Activated T-cell treated with anti-CD3 and anti-CD28 coated beads, Interleukin-2, amount 50 U/mL, for 4 hours (primary cell): ENCODE measurements at regions not wholly inside any gene's neighbourhood (a gene's known extent, or its start where the extent isn't known, plus 50 kb on each side); places are given as distances from the start of the nearest gene placed in this dataset.

ENCODE experiments used
- ATAC-seq, 2 donors: fragments of 200-7000 bp; cut with Tn5 transposase; one replicate each; pipeline ENCODE4 v1.10.0; 2021
- DNase-seq: peaks from one replicate; pipeline ENCODE4 v3.0.0-alpha.2; 2020
- H3K27me3 Mint-ChIP-seq: one replicate; pipeline ENCODE4 v1.8.0; 2021; ENCODE audit warnings: low read depth, mixed read lengths
- H3K36me3 Mint-ChIP-seq: one replicate; pipeline ENCODE4 v1.8.0; 2022; ENCODE audit warnings: mixed read lengths; ENCODE audit not compliant: insufficient read depth
- H3K4me1 Mint-ChIP-seq: one replicate; pipeline ENCODE4 v1.8.0; 2021; ENCODE audit warnings: low read depth, mixed read lengths
- H3K4me3 Mint-ChIP-seq: one replicate; pipeline ENCODE4 v1.8.0; 2021; ENCODE audit warnings: mild to moderate bottlenecking, moderate library complexity, mixed read lengths
- H3K9me3 Mint-ChIP-seq: one replicate; pipeline ENCODE4 v1.8.0; 2021; ENCODE audit warnings: mixed read lengths

DNA sequence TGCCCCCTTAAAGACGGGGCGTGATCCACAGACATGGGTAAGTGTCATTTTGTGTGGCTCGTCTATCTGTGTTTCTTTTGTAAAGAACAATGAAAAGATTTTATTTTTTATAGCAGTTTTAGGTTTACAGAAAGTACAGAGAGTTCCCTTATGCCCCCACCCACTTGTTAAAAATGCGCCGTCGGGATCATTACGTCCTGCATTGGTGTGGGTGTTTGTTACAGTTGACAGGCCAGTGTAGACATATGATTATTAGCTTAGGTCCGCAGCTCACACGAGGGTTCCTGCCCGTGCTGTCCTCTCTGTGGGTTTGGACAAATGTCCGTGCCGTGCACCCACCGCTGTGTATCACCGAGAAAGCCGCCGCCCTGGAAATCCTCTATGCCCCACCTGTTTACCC is 50.5 kb downstream of the RGS12 start:
- DNase-seq (no peak), ATAC-seq (no peak)
- no peaks in the 10 kb centered on the region for H3K36me3 Mint-ChIP-seq
- peaks cover 19% of the 10 kb centered on the region for H3K4me1 Mint-ChIP-seq
- no peaks in the 10 kb centered on the region for H3K9me3 Mint-ChIP-seq
- no peaks in the 10 kb centered on the region for H3K27me3 Mint-ChIP-seq
- no peak overlapping the region for H3K4me3 Mint-ChIP-seq

DNA sequence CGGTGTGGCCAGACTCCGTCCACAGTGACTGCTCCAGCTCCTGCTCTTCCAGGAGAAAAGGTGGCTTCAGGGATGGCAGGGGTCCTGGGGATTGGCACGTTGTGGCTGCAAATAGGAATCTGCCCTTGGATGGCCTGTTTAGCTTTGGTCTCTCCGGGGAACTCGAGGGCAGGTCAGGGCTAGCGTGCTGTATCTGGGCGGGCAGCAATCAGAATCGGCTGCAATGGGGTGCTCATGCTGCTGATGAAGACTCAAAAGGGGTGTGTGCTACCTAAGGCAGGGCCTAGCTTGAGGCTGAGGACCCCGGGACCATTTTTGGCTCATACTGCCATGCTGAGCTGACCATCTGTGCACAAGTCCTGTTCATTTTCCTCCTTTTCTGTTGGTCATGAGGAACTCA is 51.3 kb downstream of the RGS12 start:
- DNase-seq: no peak
- no peak overlapping the region for H3K4me3 Mint-ChIP-seq
- no peak for ATAC-seq
- no peaks in the 10 kb centered on the region for H3K36me3 Mint-ChIP-seq
- H3K9me3 Mint-ChIP-seq: no peaks in the 10 kb centered on the region
- no peaks in the 10 kb centered on the region for H3K27me3 Mint-ChIP-seq
- peaks cover 19% of the 10 kb centered on the region for H3K4me1 Mint-ChIP-seq

DNA sequence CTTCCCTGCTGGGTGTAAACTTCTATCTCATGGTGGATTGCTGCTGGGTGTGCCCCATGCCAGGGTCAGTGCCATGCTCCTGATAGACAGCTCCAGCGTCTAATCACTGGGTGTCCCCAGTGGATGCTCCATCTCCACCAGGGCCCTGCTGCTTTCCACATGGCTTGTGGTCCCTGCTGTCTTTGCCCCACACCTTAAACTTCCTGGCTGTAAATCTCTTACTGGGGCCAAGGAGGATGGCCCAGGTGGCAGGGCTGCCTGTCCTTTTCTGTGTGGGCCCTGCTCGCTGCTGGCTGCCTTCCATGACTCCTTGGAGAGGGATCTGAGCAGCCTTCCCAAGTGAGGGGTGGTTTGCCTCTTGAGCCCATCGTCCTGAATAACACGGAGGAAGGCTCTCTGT is 51.8 kb downstream of the RGS12 start:
- Mint-ChIP-seq H3K9me3 (no peaks in the 10 kb centered on the region), H3K4me1 (peaks cover 19% of the 10 kb centered on the region), H3K27me3 (no peaks in the 10 kb centered on the region), H3K4me3 (no peak overlapping the region), H3K36me3 (no peaks in the 10 kb centered on the region)
- no peak for ATAC-seq
- no peak for DNase-seq

DNA sequence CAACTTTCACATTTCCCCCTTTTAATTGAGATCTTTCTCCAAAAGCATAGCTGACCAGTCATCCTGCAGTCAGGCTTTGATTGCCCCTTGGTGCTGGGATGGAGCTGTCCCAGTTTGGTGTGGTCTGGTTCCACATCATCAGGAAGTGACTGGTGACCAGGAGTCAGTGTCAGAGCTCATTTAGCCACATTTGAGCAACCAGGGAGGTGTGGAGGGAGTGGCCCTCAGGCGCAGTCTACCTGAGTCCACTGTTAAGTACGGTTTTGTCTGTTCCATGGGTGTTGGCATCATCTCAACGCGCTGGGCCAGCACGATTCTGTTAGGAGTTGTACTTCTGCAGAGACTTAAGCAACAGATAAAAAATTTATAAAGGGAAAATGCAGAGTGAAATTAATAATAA is 52.6 kb downstream of the RGS12 start:
- ATAC-seq (no peak), DNase-seq (no peak)
- H3K9me3 Mint-ChIP-seq: no peaks in the 10 kb centered on the region
- no peak overlapping the region for H3K4me3 Mint-ChIP-seq
- no peaks in the 10 kb centered on the region for H3K27me3 Mint-ChIP-seq
- H3K4me1 Mint-ChIP-seq: peaks cover 19% of the 10 kb centered on the region
- no peaks in the 10 kb centered on the region for H3K36me3 Mint-ChIP-seq

DNA sequence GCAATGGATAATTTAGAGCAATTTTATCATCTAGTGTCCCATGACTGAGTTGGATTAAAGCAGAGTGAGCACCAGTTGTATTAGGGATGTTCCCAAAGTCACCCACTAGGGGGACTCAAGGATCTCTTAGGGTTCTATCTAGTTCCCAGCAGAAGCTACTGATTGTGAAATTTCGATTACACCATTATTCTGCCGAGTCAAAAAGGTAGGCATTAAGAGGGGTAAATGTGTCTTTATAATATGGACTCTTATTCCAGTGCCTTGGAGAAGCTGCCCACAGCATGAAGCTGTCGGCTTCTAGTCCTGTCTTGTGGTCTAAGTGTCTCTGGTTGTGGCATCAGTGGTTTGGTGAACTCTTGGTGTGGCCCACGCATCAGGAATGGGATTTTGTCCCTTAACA is 53.3 kb downstream of the RGS12 start:
- Mint-ChIP-seq H3K4me1 (peaks cover 19% of the 10 kb centered on the region), H3K4me3 (no peak overlapping the region), H3K36me3 (no peaks in the 10 kb centered on the region), H3K27me3 (no peaks in the 10 kb centered on the region), H3K9me3 (no peaks in the 10 kb centered on the region)
- ATAC-seq (peak; percentile 71 to 77), DNase-seq (no peak)

DNA sequence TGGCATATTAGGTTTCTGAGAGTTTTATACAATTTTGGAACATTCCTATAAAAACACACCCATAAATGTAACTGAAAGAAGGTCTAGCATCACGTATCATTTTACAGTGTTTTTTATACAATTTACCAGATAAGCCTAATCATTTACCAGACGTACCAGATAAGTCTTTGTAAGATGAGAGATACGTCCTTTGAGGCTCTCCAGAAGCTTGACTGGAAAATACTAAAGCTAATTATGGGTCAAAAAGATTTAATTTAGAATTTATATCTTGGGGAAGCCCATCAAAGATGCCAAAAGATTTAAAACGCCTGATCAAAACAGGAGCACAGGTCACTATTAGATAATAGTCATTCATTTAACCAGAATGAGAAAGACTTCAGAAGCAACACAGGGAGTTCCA is 55.0 kb downstream of the RGS12 start:
- Mint-ChIP-seq H3K4me3 (no peak overlapping the region), H3K4me1 (peaks cover 10% of the 10 kb centered on the region)

DNA sequence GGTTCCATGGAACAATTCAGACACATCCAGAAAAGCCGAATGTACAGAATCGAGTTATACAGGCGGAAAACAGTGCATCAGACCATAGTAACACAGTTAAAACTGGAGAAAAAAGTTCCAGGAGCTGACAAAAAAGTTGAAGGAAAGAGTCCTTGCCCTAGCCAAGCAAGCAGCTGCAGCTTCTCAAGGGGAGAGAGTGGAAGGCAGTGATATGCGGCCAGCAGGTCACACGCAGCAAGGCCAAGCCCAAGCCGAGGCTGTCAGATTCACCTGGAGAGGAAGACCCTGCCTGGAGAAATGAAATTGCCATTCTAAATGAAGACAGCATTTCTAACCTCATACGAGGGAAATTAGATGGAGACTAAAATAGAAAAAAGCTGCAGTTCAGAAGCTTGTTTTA is 55.8 kb downstream of the RGS12 start:
- Mint-ChIP-seq H3K4me1 (peaks cover 10% of the 10 kb centered on the region), H3K4me3 (no peak overlapping the region), H3K9me3 (peaks cover 6% of the 10 kb centered on the region), H3K36me3 (peaks cover 4% of the 10 kb centered on the region), H3K27me3 (no peaks in the 10 kb centered on the region)
- no peak for DNase-seq
- no peak for ATAC-seq

More for the DNA sequence above, 55.0 kb downstream of the RGS12 start:
- DNase-seq: no peak
- ATAC-seq: no peak
- Mint-ChIP-seq H3K9me3 (peaks cover 6% of the 10 kb centered on the region), H3K36me3 (peaks cover 4% of the 10 kb centered on the region), H3K27me3 (no peaks in the 10 kb centered on the region)

DNA sequence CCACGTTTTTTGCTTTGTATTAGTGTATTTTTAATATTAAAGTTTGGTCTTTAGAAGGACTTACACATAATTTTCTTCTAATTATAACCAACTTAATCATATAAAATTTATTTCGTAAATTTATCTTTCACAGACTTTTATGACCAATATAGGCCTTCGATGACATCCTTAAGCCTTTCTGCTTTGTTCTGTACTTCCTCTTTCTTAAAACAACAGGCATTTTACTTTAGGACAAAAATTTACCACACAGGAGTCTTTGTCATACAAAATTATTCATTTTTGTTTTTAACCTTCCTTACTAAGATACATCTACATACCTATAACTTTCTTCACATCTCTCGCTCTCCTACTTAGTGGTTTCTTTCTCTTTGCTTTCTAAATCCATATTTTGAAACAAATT is 56.3 kb downstream of the RGS12 start:
- no peak for DNase-seq
- no peaks in the 10 kb centered on the region for H3K27me3 Mint-ChIP-seq

DNA sequence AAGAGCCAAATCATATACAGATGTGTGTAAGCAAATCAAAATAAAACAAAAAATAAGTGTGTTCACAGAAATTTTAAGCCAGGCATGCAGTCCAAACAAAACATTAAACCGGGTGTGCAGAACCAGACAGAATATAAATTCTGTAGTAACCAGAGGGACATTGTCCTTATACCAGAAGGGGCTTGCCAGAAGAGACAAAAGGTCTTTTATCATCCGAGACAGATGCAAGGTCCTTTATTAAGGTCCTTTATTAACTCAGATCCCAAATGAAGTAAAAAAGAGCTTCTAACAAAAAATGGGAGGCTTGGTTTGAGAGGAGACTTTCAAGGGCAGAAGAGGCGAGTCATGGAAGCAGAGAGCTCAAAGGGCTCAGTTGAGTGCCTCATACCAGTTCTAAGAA is 59.2 kb downstream of the RGS12 start:
- Mint-ChIP-seq H3K9me3 (peaks cover 6% of the 10 kb centered on the region), H3K4me3 (no peak overlapping the region), H3K36me3 (peaks cover 4% of the 10 kb centered on the region), H3K4me1 (peaks cover 8% of the 10 kb centered on the region), H3K27me3 (no peaks in the 10 kb centered on the region)
- DNase-seq (no peak), ATAC-seq (no peak)

More for the DNA sequence above, 56.3 kb downstream of the RGS12 start:
- Mint-ChIP-seq H3K4me1 (peaks cover 10% of the 10 kb centered on the region), H3K4me3 (no peak overlapping the region), H3K36me3 (peaks cover 4% of the 10 kb centered on the region), H3K9me3 (peaks cover 6% of the 10 kb centered on the region)
- ATAC-seq: no peak

DNA sequence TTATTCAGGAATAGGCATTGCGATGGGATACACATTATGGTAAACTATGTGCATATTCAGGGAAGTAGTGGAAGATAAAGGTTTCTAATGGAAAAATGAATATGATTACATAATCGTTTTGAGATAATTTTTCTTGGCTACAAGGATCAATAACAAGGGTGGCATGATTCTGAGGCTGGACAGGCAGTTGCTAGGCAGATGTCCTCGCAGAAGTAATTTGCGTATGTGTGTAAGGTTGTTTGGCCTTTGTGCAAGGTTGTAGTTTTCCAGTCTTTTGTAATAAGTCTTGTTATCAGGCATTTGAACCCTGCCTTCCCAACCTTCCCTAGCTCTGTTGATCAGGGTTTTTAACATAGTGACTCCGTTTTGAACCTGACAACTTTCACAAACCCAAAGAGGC is 59.7 kb downstream of the RGS12 start:
- H3K4me3 Mint-ChIP-seq: no peak overlapping the region
- peaks cover 11% of the 10 kb centered on the region for H3K4me1 Mint-ChIP-seq
- peaks cover 4% of the 10 kb centered on the region for H3K36me3 Mint-ChIP-seq
- ATAC-seq (no peak), DNase-seq (no peak)
- peaks cover 6% of the 10 kb centered on the region for H3K9me3 Mint-ChIP-seq
- H3K27me3 Mint-ChIP-seq: no peaks in the 10 kb centered on the region

DNA sequence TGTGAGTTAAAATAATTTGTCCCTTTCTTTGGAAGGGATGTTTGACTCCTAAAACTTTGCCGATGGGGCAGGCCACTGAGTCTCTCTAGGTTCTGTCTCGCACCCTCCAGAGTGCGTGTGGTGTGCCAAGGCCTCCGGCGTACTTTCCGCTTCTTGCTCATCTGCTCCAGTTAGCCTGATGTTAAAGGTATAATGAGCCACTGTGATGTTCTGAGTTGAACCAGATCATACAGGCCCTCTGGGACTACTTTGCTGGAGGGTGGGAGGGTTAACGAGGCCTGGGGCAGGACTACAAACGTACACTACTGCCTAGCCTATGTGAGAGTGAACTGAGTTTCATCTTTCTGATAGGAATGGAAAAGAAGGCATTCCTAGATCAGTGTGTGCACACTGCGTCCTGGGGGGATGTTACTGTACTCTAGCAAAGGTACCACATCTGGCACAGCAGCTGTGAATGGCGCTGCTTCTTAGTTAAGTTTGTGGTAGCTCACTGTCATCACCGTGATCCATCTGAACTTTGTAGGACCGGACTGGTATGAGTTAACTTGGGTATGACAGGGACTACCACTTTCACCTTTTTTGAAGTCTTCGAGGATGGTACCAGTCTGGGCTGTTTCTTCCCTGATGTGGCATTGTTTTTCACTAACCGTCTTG is 60.2 kb downstream of the RGS12 start:
- DNase-seq (no peak), ATAC-seq (no peak)
- Mint-ChIP-seq H3K4me1 (peaks cover 14% of the 10 kb centered on the region), H3K27me3 (no peaks in the 10 kb centered on the region), H3K36me3 (peaks cover 4% of the 10 kb centered on the region), H3K4me3 (no peak overlapping the region), H3K9me3 (peaks cover 6% of the 10 kb centered on the region)

DNA sequence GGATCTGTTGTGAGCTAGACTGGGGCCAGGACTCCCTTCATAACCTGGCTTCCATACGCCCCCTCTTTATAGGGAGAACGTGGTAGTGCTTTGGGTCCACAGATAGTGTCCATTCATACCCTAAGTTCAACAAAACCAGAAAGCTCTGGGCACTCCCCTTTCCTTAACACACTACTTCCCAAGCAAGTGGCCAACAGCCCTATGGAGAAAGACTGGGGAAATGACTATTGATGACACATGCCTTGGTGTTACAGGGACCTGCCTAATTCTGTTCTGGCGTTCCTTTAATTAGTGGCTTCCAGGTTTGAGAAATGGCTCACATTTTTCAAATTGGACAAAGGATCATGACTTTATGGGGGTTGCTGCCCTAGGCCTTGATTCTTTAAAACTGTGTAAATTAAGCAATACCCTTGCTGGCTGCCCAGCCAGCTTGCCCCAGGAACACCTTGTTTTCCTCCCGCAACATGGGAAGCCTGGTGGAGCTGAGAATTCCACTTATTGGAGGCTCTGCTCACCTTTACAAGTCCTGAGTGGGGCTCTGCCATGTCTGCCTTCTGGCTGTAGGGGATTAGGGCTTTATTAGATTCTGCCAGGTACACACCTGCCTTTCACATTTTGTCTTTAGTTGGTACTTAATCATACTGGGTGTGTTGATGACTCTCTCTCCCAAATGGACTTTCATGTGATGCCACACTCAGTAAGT is 61.1 kb downstream of the RGS12 start:
- Mint-ChIP-seq H3K9me3 (peaks cover 6% of the 10 kb centered on the region), H3K36me3 (peaks cover 4% of the 10 kb centered on the region), H3K27me3 (no peaks in the 10 kb centered on the region), H3K4me1 (peaks cover 20% of the 10 kb centered on the region), H3K4me3 (no peak overlapping the region)
- ATAC-seq (no peak), DNase-seq (no peak)

DNA sequence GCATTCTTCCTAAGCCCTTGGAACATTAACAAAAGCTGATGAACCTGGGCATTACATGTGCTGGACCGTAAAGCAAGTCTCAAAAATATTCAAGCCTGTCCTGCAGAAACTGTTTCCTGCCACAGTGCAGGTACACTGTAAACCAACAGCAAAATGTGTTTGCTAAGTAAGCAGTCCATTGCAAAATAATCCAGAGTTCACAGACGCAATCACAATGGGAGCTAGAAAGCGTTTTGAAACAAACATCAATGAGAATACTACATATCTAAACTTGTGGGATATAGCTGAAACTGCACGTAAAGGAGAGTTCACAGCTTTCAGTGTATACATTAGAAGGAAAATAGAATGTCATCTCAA is 61.6 kb downstream of the RGS12 start:
- H3K27me3 Mint-ChIP-seq: no peaks in the 10 kb centered on the region
- ATAC-seq: no peak
- peaks cover 22% of the 10 kb centered on the region for H3K4me1 Mint-ChIP-seq
- H3K4me3 Mint-ChIP-seq: no peak overlapping the region
- peaks cover 4% of the 10 kb centered on the region for H3K36me3 Mint-ChIP-seq
- no peak for DNase-seq
- H3K9me3 Mint-ChIP-seq: peaks cover 6% of the 10 kb centered on the region

DNA sequence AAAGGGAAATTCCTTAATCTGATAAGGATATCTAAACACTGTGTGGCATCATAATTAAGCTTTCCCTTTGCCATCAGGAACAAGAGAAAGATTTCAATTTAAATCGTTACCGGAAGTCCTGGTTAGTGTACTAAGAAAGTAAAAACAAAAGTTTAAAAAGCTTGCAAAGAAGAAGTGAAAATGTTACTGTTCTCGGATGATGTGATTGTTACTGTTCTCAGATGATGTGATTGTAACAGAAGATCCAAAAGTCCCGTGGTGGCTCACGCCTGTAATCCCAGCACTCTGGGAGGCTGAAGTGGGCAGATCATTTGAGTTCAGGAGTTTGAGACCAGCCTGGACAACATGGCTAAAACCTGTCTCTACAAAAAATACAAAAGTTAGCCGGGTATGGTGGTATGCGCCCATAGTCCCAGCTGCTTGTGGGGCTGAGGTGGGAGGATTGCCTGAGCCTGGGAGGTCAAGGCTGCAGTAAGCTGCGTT is 62.5 kb downstream of the RGS12 start:
- no peak overlapping the region for H3K4me3 Mint-ChIP-seq
- H3K36me3 Mint-ChIP-seq: peaks cover 4% of the 10 kb centered on the region
- DNase-seq (no peak), ATAC-seq (peak in 1 of 2 donors; percentile 40)
- H3K9me3 Mint-ChIP-seq: peaks cover 6% of the 10 kb centered on the region
- H3K27me3 Mint-ChIP-seq: no peaks in the 10 kb centered on the region
- peaks cover 29% of the 10 kb centered on the region for H3K4me1 Mint-ChIP-seq

DNA sequence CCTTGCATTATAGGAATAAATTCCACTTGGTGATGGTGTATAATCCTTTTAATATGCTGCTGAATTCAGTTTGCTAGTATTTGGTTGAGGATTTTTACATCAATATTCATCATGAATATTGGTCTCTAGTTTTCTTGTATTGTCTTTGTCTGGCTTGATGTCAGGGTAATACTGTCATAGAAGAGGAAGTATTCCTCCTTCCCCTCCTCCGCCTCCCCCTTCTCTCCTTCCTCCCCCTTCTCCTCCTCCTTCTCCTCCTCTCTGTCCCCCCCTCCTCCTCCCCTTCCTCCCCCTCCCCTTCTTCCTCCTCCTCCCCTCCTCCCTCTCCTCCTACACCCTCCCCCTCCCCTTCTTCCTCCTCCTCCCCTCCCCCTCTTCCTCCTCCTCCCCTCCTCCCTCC is 65.8 kb downstream of the RGS12 start:
- DNase-seq (no peak), ATAC-seq (no peak)
- H3K36me3 Mint-ChIP-seq: no peaks in the 10 kb centered on the region
- peaks cover 31% of the 10 kb centered on the region for H3K4me1 Mint-ChIP-seq
- H3K4me3 Mint-ChIP-seq: no peak overlapping the region
- H3K9me3 Mint-ChIP-seq: no peaks in the 10 kb centered on the region
- no peaks in the 10 kb centered on the region for H3K27me3 Mint-ChIP-seq
